ENCODE measurements at regions not wholly inside any gene's neighbourhood (a gene's known extent, or its start where the extent isn't known, plus 50 kb on each side); places are given as distances from the start of the nearest gene placed in this dataset.

GRCh38 chr10:4522296-4523000, 303.6 kb upstream of the AKR1E2 start:
- DNase-seq: peak; percentile 41

DNA sequence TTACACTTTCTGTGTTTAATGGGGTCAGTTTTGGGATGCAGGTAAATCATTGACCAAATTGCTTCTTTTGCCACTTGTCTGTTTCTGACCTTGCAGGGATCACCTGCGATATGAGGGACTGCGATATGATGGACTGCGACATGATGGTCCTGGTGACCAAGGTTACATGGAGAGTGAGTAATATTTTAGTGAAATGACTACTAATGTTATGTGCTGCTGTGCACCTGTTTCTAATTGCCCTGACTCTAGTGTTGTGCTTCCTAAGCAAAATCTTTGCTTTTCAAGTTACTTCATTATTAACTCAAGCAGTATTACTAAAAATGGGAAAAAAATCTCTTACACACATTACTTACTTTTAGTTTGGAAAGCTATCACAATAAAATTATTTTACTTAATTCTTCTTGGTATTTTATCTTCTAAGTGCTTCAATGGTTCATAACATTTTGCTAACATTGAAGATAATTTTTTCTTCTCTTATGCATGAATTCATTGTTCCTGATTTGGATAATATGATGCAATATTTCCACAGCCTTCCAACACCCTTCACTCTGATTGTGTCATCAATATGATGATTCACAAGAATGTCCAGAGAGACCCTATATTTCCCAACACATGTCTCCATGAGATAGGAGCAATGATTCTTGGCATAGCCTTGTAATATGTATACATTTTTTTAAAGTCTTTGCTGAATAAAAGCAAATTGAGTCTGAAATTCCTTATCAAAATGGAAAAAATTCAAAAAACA, 306.2 kb upstream of the AKR1E2 start:
- no peak for DNase-seq

DNA sequence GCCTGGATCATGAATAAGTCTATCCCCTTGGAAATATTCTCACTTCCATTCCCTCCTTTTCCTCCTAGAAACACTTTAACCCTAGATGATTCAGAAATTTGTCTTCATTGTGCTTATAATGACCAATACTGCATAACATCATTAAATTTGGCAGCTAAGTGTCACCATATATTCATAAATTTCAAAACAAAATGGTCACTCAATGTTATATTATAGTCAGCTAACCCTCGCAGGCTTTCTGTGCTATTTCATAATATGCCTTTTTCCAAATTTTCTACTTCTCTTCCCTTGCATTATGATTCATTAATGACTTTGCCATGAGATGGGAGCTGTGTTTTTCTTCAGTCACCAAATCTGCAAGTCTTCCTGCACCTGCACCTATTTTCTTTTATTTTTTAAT, 308.3 kb upstream of the AKR1E2 start:
- DNase-seq: no peak

DNA sequence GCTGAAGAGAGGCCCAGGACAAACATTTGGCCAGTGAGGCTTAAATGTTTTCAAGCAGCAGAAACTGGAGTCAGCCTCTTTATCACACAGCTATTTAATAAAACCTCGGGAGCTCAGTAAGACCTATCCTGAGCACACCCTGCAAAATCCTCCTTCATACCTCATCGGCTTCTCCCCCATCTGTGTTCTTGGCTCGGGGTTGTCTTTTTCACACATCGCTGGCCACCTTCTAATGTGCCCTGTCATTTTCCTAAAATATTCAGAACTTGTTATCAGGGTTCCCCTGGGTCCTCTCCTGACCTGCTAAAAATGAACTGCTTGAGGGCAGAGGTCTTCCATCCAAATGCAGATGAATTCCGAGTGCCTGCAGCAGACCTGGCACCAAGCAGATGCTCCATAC, 310.3 kb upstream of the AKR1E2 start:
- no peak for DNase-seq

DNA sequence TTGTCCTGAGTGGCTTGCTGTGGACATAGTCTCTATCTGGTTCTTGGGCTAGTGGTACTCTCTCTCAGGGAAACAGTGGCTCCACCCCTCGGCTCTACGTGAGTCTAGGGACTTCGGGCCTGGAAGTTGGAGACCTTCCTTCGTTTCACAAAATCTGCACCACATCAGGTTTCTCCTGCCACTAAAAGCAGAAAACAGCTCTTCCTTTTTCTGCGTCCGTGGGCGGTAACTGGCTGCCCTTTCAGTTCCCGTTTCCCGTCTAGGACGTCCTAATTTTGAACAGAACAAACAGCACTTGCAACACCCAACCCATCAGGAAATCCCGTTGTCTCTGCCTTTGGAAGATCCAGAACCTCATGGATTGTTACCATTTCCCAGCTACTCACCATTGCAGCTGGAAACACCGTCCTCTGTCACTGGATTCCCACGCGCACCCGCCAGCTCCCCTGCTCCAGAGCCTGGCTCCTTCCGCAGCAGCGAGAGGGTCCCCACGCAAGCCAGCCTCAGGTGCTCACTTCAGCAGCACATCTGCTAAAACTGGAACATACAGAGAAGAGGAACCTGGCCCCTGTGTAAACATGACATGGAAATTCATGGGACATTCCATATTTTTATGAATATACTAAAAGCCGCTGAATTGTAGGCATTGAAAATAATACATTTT, 311.4 kb upstream of the AKR1E2 start:
- DNase-seq: no peak

GRCh38 chr10:4512671-4513240, 313.3 kb upstream of the AKR1E2 start:
- DNase-seq: peak; percentile 44

GRCh38 chr10:4512196-4512595, 313.8 kb upstream of the AKR1E2 start:
- DNase-seq: no peak

DNA sequence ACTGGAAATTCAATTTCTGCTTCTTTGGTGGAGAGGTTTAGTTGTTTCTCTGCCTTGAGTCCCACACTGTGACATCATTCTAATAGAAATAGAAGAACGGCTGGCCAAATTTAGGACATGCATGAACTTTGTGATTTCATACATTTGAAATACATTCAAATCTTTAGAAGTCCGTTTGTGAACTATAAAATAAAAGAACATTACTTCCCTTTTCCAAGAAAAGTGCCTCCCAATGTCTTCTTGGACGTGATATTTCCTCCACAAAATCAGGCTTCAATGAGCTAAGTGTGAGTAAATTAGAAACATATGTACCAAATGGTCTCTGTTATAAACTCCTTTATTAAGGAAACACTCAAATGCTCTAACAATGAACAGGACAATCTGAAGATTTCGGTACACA, 314.5 kb upstream of the AKR1E2 start:
- DNase-seq: no peak

GRCh38 chr10:4509405-4509804, 316.6 kb upstream of the AKR1E2 start:
- no peak for DNase-seq

GRCh38 chr10:4506095-4506494, 319.9 kb upstream of the AKR1E2 start:
- no peak for DNase-seq

GRCh38 chr10:4504550-4504949, 321.5 kb upstream of the AKR1E2 start:
- DNase-seq: no peak

DNA sequence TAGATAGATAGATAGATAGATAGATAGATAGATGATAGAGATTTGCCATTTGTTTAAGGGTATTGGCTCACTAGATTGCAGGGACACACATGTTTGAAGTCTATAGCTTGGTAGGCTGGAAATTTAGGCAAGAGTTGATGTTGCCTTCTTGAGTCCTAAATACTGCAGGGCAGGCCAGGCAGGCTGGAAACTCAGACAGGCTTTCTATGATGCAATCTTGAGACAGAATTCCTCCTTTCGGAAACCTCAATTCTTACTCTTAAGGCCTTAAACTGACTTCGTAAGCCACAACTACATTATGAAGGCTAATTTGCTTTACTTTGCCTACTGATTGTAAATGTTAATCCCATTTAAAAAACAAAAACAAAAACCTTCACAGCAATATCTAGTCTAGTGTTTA, 322.9 kb upstream of the AKR1E2 start:
- DNase-seq: no peak

- peak; percentile 65 for DNase-seq
Observed at GRCh38 chr10:4501306-4501705, 324.7 kb upstream of the AKR1E2 start.

- peak; percentile 27 for DNase-seq
Observed at GRCh38 chr10:4498711-4499251, 327.2 kb upstream of the AKR1E2 start.

GRCh38 chr10:4494551-4494950, 331.5 kb upstream of the AKR1E2 start:
- DNase-seq: no peak

GRCh38 chr10:4492202-4492601, 333.8 kb upstream of the AKR1E2 start:
- no peak for DNase-seq

GRCh38 chr10:4488904-4489303, 337.1 kb upstream of the AKR1E2 start:
- DNase-seq: no peak

DNA sequence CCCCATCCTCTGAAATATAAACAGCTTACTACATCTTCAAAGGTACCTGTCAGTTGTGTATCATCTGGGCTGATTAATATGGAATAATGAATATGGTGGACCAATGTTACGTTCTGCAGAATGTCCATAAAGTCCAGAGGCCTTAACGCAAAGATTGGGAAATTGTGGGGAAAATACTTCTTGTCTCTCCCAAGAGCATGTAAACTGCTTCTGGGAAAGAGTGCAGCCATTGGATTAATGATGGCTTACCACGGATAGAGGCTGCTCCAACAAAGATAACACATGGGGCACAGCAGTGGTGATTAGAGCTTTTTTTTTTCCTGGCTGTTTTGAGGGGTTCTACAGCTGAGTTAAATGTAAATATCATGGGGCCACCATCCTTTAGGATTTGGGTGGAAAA, 340.4 kb upstream of the AKR1E2 start:
- DNase-seq: no peak

GRCh38 chr10:4483811-4484210, 342.2 kb upstream of the AKR1E2 start:
- DNase-seq: no peak

DNA sequence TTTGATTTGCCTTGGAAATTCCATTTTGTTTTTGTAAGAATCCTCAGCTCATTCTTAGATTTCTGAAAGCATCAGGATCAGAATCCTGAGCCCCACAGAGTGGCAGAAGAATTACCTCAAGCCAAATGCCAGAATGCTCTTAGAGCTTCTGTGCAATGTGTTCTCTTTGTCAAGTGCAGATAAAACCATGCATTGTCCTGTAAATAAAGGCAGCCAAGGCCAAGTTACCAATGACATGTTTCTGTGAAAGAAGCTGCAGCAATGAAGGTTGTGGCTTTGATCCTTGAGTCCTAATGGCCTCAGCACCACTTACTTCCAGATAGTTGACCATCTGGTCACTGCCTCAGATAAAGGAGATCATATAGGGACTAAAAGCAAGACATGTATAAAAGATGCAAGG, 343.3 kb upstream of the AKR1E2 start:
- DNase-seq: no peak

- DNase-seq: no peak
Observed at GRCh38 chr10:4481192-4481591, 344.8 kb upstream of the AKR1E2 start.

- no peak for DNase-seq
Observed at GRCh38 chr10:4479342-4479741, 346.7 kb upstream of the AKR1E2 start.

DNA sequence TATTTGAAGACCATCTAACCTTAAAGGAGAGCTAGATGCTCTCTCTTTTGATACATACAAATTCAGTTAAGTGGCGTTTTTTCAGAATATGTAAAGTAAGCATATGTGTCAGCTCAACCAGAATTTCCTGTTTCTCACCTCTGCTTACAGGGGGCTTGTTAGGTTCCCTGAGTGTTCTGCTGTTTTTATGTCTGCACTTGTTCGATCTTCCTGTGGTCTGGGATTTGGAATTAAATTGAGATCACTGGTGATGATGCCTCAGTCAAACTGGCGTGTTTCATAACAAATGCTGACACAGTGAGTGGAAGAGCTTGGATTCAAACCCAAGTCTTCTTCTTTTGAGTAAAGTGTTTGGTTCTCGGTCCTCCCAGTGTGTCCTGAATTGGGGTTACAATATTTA, 348.3 kb upstream of the AKR1E2 start:
- DNase-seq: no peak
